Inflammatory macrophage treated with lipopolysaccharide for 1 hour (primary cell): ENCODE measurements at regions not wholly inside any gene's neighbourhood (a gene's known extent, or its start where the extent isn't known, plus 50 kb on each side); places are given as distances from the start of the nearest gene placed in this dataset.
A peak's percentile ranks its signal among the peaks of the same experiment; 100 is the strongest.

Source experiments
- DNase-seq, 2 donors: peaks; one replicate each; pipeline ENCODE4 v3.0.0-alpha.2; 2020 to 2022

GRCh38 chr10:61356354-61356753, 96.8 kb downstream of the TMEM26 start:
- DNase-seq = no peak

GRCh38 chr10:61355211-61355610, 98.0 kb downstream of the TMEM26 start:
- no peak for DNase-seq

GRCh38 chr10:61354401-61354975, 98.7 kb downstream of the TMEM26 start:
- no peak for DNase-seq

GRCh38 chr10:61350794-61351193, 102.4 kb downstream of the TMEM26 start:
- DNase-seq = no peak

GRCh38 chr10:61350068-61350467, 103.1 kb downstream of the TMEM26 start:
- DNase-seq = no peak

- no peak for DNase-seq
These were observed 106.3 kb downstream of the TMEM26 start for GRCh38 chr10:61346796-61347413.

- no peak for DNase-seq
These were observed 109.4 kb downstream of the TMEM26 start for GRCh38 chr10:61343796-61344195.

- DNase-seq = no peak
These were observed 110.2 kb downstream of the TMEM26 start for GRCh38 chr10:61342858-61343572.

GRCh38 chr10:61341008-61341407, 112.2 kb downstream of the TMEM26 start:
- no peak for DNase-seq

GRCh38 chr10:61338146-61338545, 115.0 kb downstream of the TMEM26 start:
- no peak for DNase-seq

- no peak for DNase-seq
These were observed 115.4 kb downstream of the TMEM26 start for GRCh38 chr10:61337741-61338140.

GRCh38 chr10:61336831-61337230, 116.3 kb downstream of the TMEM26 start:
- no peak for DNase-seq

- DNase-seq = no peak
These were observed 117.8 kb downstream of the TMEM26 start for GRCh38 chr10:61335359-61335758.

GRCh38 chr10:61332581-61332980, 120.6 kb downstream of the TMEM26 start:
- no peak for DNase-seq

GRCh38 chr10:61330669-61331068, 122.5 kb downstream of the TMEM26 start:
- no peak for DNase-seq

- no peak for DNase-seq
These were observed 123.3 kb downstream of the TMEM26 start for GRCh38 chr10:61329854-61330253.

GRCh38 chr10:61325223-61325960, 127.8 kb downstream of the TMEM26 start:
- no peak for DNase-seq

GRCh38 chr10:61323726-61324125, 129.5 kb downstream of the TMEM26 start:
- DNase-seq = no peak

GRCh38 chr10:61321041-61321857, 131.9 kb downstream of the TMEM26 start:
- DNase-seq = no peak

GRCh38 chr10:61320257-61320587, 133.0 kb downstream of the TMEM26 start:
- DNase-seq = no peak

GRCh38 chr10:61319386-61320256, 133.6 kb downstream of the TMEM26 start:
- no peak for DNase-seq

GRCh38 chr10:61318429-61318828, 134.8 kb downstream of the TMEM26 start:
- DNase-seq = peak in 1 of 2 donors; percentile 2
